Ecto neural progenitor cell (in vitro differentiated cells): ENCODE measurements at regions not wholly inside any gene's neighbourhood (a gene's known extent, or its start where the extent isn't known, plus 50 kb on each side); places are given as distances from the start of the nearest gene placed in this dataset.
"Not testable (repeated sequence)": the region's sequence is repeated elsewhere in the genome, so short reads cannot be mapped to it uniquely, and the experiment has no call there.

Experiments used
- DNase-seq: peaks from one replicate; pipeline ENCODE4 v3.0.0-alpha.2; 2018; ENCODE audit warnings: low spot score

- peak; percentile 82 for DNase-seq
These were observed 743.6 kb downstream of the ETS1 start for GRCh38 chr11:127843483-127844396.

- DNase-seq, result no peak
These were observed 762.2 kb downstream of the ETS1 start for GRCh38 chr11:127825183-127825582.

- no peak for DNase-seq
These were observed 768.7 kb downstream of the ETS1 start for GRCh38 chr11:127818625-127819024.

- no peak for DNase-seq
These were observed 770.4 kb downstream of the ETS1 start for GRCh38 chr11:127816962-127817361.

GRCh38 chr11:127815331-127815730 is 772.0 kb downstream of the ETS1 start:
- DNase-seq, result no peak

- DNase-seq, result no peak
These were observed 780.9 kb downstream of the ETS1 start for GRCh38 chr11:127806501-127806900.

GRCh38 chr11:127805771-127806170 is 781.6 kb downstream of the ETS1 start:
- DNase-seq, result no peak

- DNase-seq, result no peak
These were observed 782.5 kb downstream of the ETS1 start for GRCh38 chr11:127804747-127805400.

GRCh38 chr11:127803755-127804154 is 783.6 kb downstream of the ETS1 start:
- no peak for DNase-seq

GRCh38 chr11:127800989-127801688 is 786.2 kb downstream of the ETS1 start:
- DNase-seq, result no peak

GRCh38 chr11:127795326-127795725 is 792.0 kb downstream of the ETS1 start:
- DNase-seq, result no peak

GRCh38 chr11:127791844-127792243 is 791.3 kb upstream of the KIRREL3 start:
- DNase-seq, result no peak

- DNase-seq, result no peak
These were observed 790.0 kb upstream of the KIRREL3 start for GRCh38 chr11:127790592-127790991.

- DNase-seq, result peak; percentile 55
These were observed 789.4 kb upstream of the KIRREL3 start for GRCh38 chr11:127789927-127790326.

- not testable (repeated sequence) for DNase-seq
These were observed 772.4 kb upstream of the KIRREL3 start for GRCh38 chr11:127772938-127773337.

- DNase-seq, result not testable (repeated sequence)
These were observed 768.4 kb upstream of the KIRREL3 start for GRCh38 chr11:127768931-127769330.

- no peak for DNase-seq
These were observed 766.2 kb upstream of the KIRREL3 start for GRCh38 chr11:127766734-127767133.

GRCh38 chr11:127738771-127739286 is 738.3 kb upstream of the KIRREL3 start:
- no peak for DNase-seq

GRCh38 chr11:127737499-127737898 is 736.9 kb upstream of the KIRREL3 start:
- DNase-seq, result no peak

GRCh38 chr11:127733552-127733951 is 733.0 kb upstream of the KIRREL3 start:
- no peak for DNase-seq

- no peak for DNase-seq
These were observed 725.8 kb upstream of the KIRREL3 start for GRCh38 chr11:127726367-127726766.

GRCh38 chr11:127723714-127724113 is 723.1 kb upstream of the KIRREL3 start:
- no peak for DNase-seq
